Fibroblast of skin of scalp (primary cell): ENCODE measurements at regions not wholly inside any gene's neighbourhood (a gene's known extent, or its start where the extent isn't known, plus 50 kb on each side); places are given as distances from the start of the nearest gene placed in this dataset.

Experiments
- DNase-seq: peaks from one replicate; pipeline ENCODE4 v3.0.0-alpha.2; 2013

GRCh38 chr22:47257566-47257965 lies 495.1 kb downstream of the TBC1D22A start:
- DNase-seq = no peak

DNA sequence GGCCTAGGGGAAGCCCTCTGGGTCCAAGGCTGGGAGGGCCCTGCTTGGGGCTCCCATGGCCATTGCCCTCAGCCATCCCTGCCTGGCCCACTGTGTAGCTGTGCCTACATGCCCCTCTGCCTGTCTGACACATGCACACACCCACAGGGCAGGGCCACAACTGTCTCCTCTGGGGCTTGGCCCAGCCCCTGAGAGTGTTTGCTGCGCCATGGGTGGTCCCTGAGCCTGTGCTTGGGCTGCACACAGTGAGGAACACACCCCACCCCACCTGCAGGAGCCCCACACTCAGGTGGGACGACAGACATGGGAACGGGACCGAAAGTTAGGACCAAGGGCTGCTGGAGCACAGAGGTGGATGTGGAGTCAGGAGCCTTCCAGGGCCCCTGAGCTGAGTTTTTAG lies 489.5 kb downstream of the TBC1D22A start:
- no peak for DNase-seq

GRCh38 chr22:47250995-47251765 lies 488.7 kb downstream of the TBC1D22A start:
- DNase-seq = no peak

- DNase-seq = peak; percentile 29
These were observed 487.0 kb downstream of the TBC1D22A start for GRCh38 chr22:47249370-47249928.

- no peak for DNase-seq
These were observed 486.5 kb downstream of the TBC1D22A start for GRCh38 chr22:47248925-47249324.

DNA sequence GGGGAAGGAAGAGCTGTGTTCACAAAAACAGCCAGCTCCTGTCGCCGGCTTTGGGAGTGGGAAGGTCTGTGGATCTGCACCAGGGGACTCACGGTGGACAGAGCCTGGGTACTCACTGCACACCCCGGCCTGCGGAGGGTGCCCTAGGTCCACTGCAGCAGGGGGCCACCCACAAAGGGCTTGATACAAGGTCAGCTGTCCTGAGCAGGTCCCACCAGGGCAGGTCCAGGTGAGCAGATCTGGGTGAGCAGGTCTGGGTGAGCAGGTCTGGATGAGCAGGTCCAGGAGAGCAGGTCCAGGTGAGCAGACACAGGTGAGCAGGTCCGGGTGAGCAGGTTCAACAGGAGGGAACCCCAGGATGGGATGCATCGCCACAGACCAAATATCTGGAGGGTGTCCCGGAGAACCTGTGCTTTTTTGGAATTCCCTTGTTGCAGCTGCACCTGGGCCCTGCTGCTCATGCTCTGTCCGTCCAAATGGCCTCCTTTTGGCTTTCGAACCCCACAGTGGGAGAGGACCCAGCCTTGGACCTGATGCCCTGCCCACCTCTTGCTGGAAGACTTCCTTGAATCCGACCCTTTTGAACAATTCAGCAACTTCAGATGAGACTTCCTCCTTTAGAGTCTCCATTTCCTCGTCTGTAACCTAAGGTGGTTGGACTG lies 485.3 kb downstream of the TBC1D22A start:
- no peak for DNase-seq

DNA sequence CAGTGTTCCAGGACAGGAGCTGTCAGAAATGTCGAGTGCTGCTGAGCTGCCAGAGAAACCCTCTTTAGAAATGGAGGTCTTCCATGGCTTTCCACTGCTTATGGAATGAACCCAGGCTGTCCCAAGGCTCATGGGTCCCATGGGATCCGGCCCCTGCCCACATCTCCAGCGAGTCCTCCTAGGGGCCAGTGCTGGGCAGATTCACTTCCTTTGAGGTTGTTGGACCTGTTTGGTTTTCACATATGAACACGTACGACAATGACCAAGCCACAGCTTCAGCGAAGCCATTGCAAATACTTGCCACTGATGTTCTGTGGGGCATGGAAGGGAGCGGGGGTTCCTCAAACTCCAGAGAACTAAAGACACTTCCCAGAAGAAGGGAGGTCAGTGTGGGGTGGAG lies 483.3 kb downstream of the TBC1D22A start:
- no peak for DNase-seq

DNA sequence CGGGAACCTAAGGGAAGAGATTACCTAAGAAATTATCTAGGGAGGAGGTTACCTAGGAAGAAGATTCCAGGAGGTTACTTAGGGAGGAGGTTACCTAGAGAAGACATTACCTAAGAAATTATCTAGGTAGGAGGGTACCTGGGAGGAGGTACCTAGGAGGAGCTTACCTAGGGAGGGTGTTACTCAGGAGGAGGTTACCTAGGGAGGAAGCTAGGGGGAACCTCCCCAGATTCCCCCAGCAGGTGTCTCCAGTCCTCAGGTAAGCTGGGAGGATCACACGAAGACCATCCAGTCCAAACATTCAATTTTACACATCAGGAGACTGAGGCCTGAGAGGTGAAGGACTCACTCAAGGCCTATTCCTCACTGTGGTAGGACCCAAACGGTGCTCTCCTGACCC lies 482.8 kb downstream of the TBC1D22A start:
- DNase-seq = no peak

DNA sequence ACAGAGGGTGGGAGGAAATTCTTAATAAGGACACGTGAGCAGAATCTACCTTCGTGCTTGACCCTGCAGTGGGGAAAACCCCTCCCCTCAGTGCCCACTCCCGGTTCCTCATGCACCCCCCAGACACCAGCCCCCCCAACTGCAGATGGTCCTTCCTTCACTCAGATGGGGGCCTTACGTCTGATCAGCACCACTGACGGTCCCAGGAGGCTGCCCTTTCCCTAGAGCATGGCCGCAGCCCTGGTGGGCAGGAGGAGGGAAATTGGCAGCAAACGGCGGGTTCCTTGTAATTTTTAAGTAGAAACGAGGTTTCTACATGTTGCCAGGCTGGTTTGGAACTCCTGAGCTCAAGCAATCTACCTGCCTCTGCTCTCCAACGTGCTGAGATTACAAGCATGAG lies 477.7 kb downstream of the TBC1D22A start:
- DNase-seq = no peak

- no peak for DNase-seq
These were observed 477.0 kb downstream of the TBC1D22A start for GRCh38 chr22:47239474-47239860.

DNA sequence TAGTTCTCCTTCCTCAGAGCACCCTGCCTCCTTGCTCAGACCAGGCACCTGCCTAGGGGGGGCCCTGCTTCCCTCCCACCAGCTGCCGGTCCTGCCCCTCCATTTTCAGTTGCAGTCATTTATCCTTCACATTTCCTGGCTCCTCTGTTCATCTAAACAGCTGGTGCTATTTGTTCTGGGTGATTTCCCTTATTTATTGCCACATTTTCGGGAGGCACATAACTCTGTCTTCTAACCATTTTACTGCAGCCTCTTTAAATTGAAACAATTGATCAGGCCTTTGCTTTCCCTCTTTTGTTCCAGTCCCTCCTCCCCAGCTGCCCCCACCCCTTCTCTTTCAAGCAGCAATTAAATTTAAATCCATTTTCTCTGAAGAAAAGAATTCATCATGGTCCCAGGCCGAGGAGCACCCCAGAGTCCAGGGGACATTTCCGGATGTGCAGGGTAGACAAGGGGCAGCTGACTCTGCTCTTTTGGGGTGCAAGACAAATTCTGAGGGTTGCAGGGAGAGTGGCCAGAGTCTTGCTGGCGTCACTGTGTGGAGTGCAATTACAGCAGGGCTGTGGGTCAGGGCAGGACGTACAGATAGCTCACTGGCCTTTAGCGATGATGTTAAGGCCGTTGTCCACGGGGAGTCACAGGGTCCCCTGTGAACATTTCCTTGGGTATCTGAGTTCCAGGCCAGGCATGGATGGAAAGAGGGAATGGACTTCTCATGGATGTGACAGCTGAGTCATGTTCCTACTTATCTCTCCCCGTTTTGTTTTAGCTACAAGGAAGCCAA lies 476.4 kb downstream of the TBC1D22A start:
- no peak for DNase-seq

DNA sequence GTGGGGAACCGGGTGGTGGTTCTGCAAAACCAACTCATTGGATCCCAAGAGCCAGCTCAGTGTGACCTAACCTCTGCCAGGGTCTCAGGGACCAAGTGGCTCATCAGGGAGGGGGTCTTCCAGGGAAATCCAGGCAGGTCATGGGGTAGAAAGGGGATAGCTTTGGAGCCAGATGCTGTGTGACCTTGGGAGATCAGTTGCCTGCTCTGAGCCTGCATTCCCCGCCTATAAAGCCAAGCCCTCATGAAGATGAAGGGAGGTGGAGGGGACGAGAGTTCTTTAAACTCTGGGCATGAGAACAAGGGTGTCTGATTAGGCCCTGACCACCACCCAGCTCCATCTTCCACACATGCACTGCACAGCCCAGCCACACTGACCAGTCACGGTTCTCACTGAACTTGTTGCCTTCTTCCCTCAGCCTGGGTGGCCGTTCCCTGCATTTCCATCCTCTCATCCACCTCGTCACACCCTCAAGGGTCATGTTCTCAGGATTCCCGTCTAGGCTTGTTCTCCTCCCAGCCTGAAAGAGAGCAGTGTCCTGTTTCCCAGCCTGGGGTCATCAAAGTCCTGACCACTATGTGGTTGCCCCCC lies 475.5 kb downstream of the TBC1D22A start:
- no peak for DNase-seq

GRCh38 chr22:47236718-47237117 lies 474.3 kb downstream of the TBC1D22A start:
- no peak for DNase-seq

DNA sequence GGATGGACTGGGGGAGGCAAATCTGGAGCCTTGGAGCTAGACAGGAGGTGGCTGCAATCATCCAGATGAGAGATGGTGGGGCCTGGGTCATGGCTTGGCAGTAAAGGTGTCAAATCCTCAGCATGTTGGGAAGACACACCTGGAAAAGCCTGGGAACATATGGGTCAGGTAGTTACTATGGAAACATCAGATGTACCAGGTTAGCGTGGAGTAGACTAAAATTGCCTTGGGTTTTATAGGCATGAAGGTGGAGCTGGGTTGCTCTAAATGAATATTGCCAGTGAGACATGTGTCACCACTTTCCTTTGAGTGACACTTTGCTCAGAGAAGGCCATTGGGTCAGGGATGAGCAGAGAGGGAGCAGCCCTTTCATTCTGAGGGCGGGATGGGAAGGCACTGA lies 473.7 kb downstream of the TBC1D22A start:
- no peak for DNase-seq

GRCh38 chr22:47233316-47234243 lies 471.1 kb downstream of the TBC1D22A start:
- DNase-seq = no peak

DNA sequence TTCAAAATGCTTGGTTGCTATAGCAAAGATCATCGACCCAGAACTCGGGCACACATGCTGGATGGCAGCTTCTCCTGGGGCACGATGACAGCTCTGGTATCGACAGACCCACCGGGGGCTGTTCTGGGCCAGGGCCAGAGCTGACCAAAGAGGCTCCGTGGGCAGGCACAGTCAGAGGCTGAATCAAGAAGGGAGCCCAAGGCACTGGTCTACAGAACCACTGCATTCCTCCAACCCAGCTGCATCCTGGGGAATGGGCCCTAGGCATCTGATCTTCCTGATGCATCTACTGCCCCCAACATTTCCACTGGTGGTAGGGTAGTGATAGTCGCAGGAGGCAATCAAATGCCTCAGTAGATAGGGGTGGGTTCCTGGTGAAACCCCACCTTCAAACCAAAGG lies 470.3 kb downstream of the TBC1D22A start:
- no peak for DNase-seq

GRCh38 chr22:47232197-47232596 lies 469.7 kb downstream of the TBC1D22A start:
- DNase-seq = no peak

GRCh38 chr22:47231759-47232158 lies 469.3 kb downstream of the TBC1D22A start:
- DNase-seq = no peak

DNA sequence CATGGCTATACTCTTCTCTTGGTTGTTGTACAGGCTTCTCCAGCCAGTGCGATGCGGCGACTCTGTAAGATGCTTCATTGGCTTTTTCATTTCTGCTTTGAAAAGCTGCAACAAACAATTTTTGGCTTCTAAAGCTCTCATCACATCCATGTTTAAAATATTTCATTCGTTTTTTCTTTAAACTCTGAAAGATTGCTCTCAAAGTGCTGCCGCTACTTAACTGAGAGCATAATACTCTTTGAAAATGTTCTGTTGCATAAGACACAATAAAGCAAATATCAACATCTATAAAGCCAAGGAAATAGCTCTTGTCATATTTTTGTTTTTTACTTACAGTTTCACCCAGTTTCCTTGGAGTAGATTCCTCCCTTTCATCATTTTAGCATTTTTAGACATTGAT lies 468.3 kb downstream of the TBC1D22A start:
- DNase-seq = no peak

GRCh38 chr22:47230251-47230650 lies 467.8 kb downstream of the TBC1D22A start:
- DNase-seq = no peak

DNA sequence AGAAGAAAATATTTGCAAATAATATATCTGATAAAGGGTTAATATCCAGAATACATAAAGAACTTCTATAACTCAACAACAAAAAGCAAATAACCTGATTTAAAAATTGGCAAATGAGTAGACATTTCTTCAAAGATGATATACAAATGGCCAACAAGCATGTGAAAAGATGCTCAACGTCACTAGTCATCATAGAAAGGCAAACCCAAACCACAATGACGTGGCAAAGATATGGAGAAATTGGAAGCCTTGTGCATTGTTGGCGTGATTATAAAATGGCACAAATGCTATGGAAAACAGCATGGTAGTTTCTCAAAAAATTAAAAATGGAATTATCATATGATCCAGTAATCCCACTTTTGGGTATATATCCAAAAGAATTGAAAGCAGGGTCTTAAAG lies 466.3 kb downstream of the TBC1D22A start:
- DNase-seq = no peak
